Neural cell (in vitro differentiated cells): ENCODE measurements at regions not wholly inside any gene's neighbourhood (a gene's known extent, or its start where the extent isn't known, plus 50 kb on each side); places are given as distances from the start of the nearest gene placed in this dataset.

Source experiments
- H2AFZ ChIP-seq: fragments of 200-600, 300-800 bp; sonication (generic), shearing (Covaris generic); 2 replicates; pipeline ENCODE4 v1.6.0; 2014; ENCODE audit warnings: low read depth, mild to moderate bottlenecking, antibody characterized with exemption, low read length, moderate library complexity
- H3F3A ChIP-seq: fragments of 200-600 bp; shearing (Covaris generic); 2 replicates; pipeline ENCODE4 v1.6.1; 2016; ENCODE audit warnings: mild to moderate bottlenecking, moderate library complexity, mixed read lengths, antibody characterized with exemption, low read length; ENCODE audit not compliant: insufficient read depth, poor library complexity, severe bottlenecking
- H3K27ac ChIP-seq: fragments of 200-600, 300-800 bp; sonication (generic), shearing (Covaris generic); 2 replicates; pipeline ENCODE4 v1.5.1; 2014; ENCODE audit warnings: mild to moderate bottlenecking, low read length, moderate library complexity
- H3K27me3 ChIP-seq: fragments of 300-800, 200-600 bp; sonication (generic), shearing (Covaris generic); 2 replicates; pipeline ENCODE4 v1.6.0; 2014; ENCODE audit warnings: mild to moderate bottlenecking, low read depth, low read length, moderate library complexity; ENCODE audit not compliant: insufficient read depth
- H3K36me3 ChIP-seq: fragments of 300-800, 200-600 bp; sonication (generic), shearing (Covaris generic); 2 replicates; pipeline ENCODE4 v1.5.1; 2014; ENCODE audit warnings: mild to moderate bottlenecking, antibody characterized with exemption, low read length, moderate library complexity; ENCODE audit not compliant: insufficient read depth
- H3K4me2 ChIP-seq: fragments of 300-800, 200-600 bp; sonication (generic), shearing (Covaris generic); 2 replicates; pipeline ENCODE4 v1.6.0; 2014; ENCODE audit warnings: mild to moderate bottlenecking, low read length
- H3K4me3 ChIP-seq: fragments of 300-800, 200-600 bp; sonication (generic), shearing (Covaris generic); 2 replicates; pipeline ENCODE4 v1.5.1; 2014; ENCODE audit warnings: mild to moderate bottlenecking, low read length, moderate library complexity
- H3K79me2 ChIP-seq: fragments of 200-600 bp; shearing (Covaris generic); replicated peaks from 2 replicates; pipeline ENCODE4 v1.6.0; 2014; ENCODE audit warnings: mild to moderate bottlenecking, low read length, moderate library complexity; ENCODE audit not compliant: insufficient read depth
- H3K9ac ChIP-seq: fragments of 300-800, 200-600 bp; sonication (generic), shearing (Covaris generic); 2 replicates; pipeline ENCODE4 v1.6.1; 2016; ENCODE audit warnings: mild to moderate bottlenecking, low read length, mixed read lengths
- H3K9me2 ChIP-seq: fragments of 200-600 bp; shearing (Covaris generic); 2 replicates; pipeline ENCODE4 v1.6.1; 2016; ENCODE audit warnings: mild to moderate bottlenecking, low read length, mixed read lengths; ENCODE audit not compliant: insufficient read depth
- H3K9me3 ChIP-seq: fragments of 200-600, 300-800 bp; sonication (generic), shearing (Covaris generic); 2 replicates; pipeline ENCODE4 v1.6.1; 2016; ENCODE audit warnings: mild to moderate bottlenecking, mixed run types, low read length, moderate library complexity, mixed read lengths
- H4K20me1 ChIP-seq: fragments of 200-600 bp; shearing (Covaris generic); 2 replicates; pipeline ENCODE4 v1.6.1; 2016; ENCODE audit warnings: mild to moderate bottlenecking, mixed run types; ENCODE audit not compliant: insufficient read depth
- CTCF ChIP-seq: fragments of 450-650 bp; IDR thresholded peaks from 2 replicates; pipeline ENCODE4 v1.5.1; 2014; ENCODE audit warnings: antibody characterized with exemption, mild to moderate bottlenecking, moderate library complexity; ENCODE audit not compliant: poor library complexity, severe bottlenecking
- EP300 ChIP-seq: fragments of 450-650 bp; conservative IDR thresholded peaks from 2 replicates; pipeline ENCODE4 v1.6.1; 2014; ENCODE audit warnings: antibody characterized with exemption, mild to moderate bottlenecking, moderate library complexity; ENCODE audit not compliant: poor library complexity, severe bottlenecking
- EZH2 ChIP-seq: fragments of 200-600, 300-800 bp; shearing (Covaris generic), sonication (generic); IDR thresholded peaks from 2 replicates; pipeline ENCODE4 v1.6.1; 2014; ENCODE audit warnings: antibody characterized with exemption, low read length, borderline replicate concordance, mild to moderate bottlenecking; ENCODE audit not compliant: insufficient read depth, poor library complexity, severe bottlenecking
- MXI1 ChIP-seq: fragments of 450-650 bp; conservative IDR thresholded peaks from 2 replicates; pipeline ENCODE4 v1.6.1; 2014; ENCODE audit warnings: antibody characterized with exemption, mild to moderate bottlenecking; ENCODE audit not compliant: poor library complexity, severe bottlenecking
- POLR2AphosphoS5 ChIP-seq: IDR thresholded peaks from 2 replicates; pipeline ENCODE4 v1.6.1; 2012
- RAD21 ChIP-seq: fragments of 450-650 bp; conservative IDR thresholded peaks from 2 replicates; pipeline ENCODE4 v1.6.1; 2014; ENCODE audit warnings: antibody characterized with exemption, mild to moderate bottlenecking, moderate library complexity
- SMC3 ChIP-seq: fragments of 450-650 bp; conservative IDR thresholded peaks from 2 replicates; pipeline ENCODE4 v1.6.1; 2014; ENCODE audit warnings: antibody characterized with exemption, mild to moderate bottlenecking, moderate library complexity; ENCODE audit not compliant: poor library complexity
- TAF1 ChIP-seq: IDR thresholded peaks from 2 replicates; pipeline ENCODE4 v1.6.1; 2012; ENCODE audit warnings: low read depth
- TF ChIP-seq, protein P1 (sequence below): IDR thresholded peaks from 2 replicates; pipeline ENCODE4 v1.6.1; 2012; ENCODE audit warnings: borderline replicate concordance

GRCh38 chr9:99561509-99561917 is 260.2 kb upstream of the NR4A3 start:
- no peaks in the 10 kb centered on the region for H3K9me2 ChIP-seq
- H3K9ac ChIP-seq, result no peak overlapping the region
- no peak overlapping the region for H3K4me3 ChIP-seq
- no peaks in the 10 kb centered on the region for H3K27me3 ChIP-seq
- H3K36me3 ChIP-seq, result no peaks in the 10 kb centered on the region
- H3K27ac ChIP-seq, result no peak overlapping the region
- H2AFZ ChIP-seq, result no peak overlapping the region
- H3K9me3 ChIP-seq, result no peaks in the 10 kb centered on the region
- H3K4me2 ChIP-seq, result no peak overlapping the region
- TF ChIP-seq TAF1, result no peak
- TF ChIP-seq, protein P1, sequence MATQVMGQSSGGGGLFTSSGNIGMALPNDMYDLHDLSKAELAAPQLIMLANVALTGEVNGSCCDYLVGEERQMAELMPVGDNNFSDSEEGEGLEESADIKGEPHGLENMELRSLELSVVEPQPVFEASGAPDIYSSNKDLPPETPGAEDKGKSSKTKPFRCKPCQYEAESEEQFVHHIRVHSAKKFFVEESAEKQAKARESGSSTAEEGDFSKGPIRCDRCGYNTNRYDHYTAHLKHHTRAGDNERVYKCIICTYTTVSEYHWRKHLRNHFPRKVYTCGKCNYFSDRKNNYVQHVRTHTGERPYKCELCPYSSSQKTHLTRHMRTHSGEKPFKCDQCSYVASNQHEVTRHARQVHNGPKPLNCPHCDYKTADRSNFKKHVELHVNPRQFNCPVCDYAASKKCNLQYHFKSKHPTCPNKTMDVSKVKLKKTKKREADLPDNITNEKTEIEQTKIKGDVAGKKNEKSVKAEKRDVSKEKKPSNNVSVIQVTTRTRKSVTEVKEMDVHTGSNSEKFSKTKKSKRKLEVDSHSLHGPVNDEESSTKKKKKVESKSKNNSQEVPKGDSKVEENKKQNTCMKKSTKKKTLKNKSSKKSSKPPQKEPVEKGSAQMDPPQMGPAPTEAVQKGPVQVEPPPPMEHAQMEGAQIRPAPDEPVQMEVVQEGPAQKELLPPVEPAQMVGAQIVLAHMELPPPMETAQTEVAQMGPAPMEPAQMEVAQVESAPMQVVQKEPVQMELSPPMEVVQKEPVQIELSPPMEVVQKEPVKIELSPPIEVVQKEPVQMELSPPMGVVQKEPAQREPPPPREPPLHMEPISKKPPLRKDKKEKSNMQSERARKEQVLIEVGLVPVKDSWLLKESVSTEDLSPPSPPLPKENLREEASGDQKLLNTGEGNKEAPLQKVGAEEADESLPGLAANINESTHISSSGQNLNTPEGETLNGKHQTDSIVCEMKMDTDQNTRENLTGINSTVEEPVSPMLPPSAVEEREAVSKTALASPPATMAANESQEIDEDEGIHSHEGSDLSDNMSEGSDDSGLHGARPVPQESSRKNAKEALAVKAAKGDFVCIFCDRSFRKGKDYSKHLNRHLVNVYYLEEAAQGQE, result no peak
- TF ChIP-seq POLR2AphosphoS5, result no peak
- H4K20me1 ChIP-seq, result no peaks in the 10 kb centered on the region
- H3K79me2 ChIP-seq, result no peaks in the 10 kb centered on the region
- no peaks in the 10 kb centered on the region for H3F3A ChIP-seq

DNA sequence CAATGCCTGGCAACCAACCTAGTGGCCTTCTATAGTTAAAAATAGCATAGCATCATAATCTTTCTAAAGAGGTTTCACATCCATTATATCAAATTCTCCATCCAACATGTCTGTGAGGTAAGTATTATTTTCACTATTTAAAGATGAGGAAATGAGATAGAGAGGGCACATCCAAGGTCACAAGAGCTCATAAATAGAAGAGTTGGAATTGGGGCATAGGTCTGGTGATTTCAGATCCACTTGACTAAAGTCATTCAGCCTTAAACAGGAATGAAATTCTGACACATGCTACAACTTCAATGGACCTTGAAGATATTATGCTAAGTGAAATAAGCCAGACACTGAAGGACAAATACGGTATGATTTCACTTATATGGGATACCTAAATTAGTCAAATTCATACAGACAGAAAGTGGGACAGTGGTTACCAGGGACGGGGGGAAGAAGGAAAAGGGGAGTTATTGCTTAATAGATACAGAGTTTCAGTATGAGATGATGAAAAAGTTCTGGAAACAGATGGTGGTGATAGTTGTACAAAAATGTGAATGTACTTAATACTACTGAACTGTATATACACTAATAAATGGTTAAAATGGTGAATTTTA is 259.6 kb upstream of the NR4A3 start:
- no peak overlapping the region for H3K9ac ChIP-seq
- no peaks in the 10 kb centered on the region for H3K27me3 ChIP-seq
- no peak overlapping the region for H2AFZ ChIP-seq
- H4K20me1 ChIP-seq, result no peaks in the 10 kb centered on the region
- no peak overlapping the region for H3K4me3 ChIP-seq
- no peak overlapping the region for H3K27ac ChIP-seq
- no peak overlapping the region for H3K4me2 ChIP-seq
- H3K9me2 ChIP-seq, result no peaks in the 10 kb centered on the region
- no peaks in the 10 kb centered on the region for H3K79me2 ChIP-seq
- TF ChIP-seq CTCF, result no peak
- no peak for TF ChIP-seq EP300
- no peak for TF ChIP-seq EZH2
- TF ChIP-seq RAD21, result no peak
- TF ChIP-seq POLR2AphosphoS5, result no peak
- no peak for TF ChIP-seq MXI1
- TF ChIP-seq TAF1, result no peak
- TF ChIP-seq, protein P1, result no peak
- TF ChIP-seq SMC3, result no peak
- H3K36me3 ChIP-seq, result no peaks in the 10 kb centered on the region
- H3K9me3 ChIP-seq, result no peaks in the 10 kb centered on the region
- no peaks in the 10 kb centered on the region for H3F3A ChIP-seq
